Pulmonary artery endothelial cell (primary cell): ENCODE measurements at regions not wholly inside any gene's neighbourhood (a gene's known extent, or its start where the extent isn't known, plus 50 kb on each side); places are given as distances from the start of the nearest gene placed in this dataset.

Source experiments
- DNase-seq: peaks from one replicate; pipeline ENCODE4 v3.0.0-alpha.2; 2011; ENCODE audit warnings: low read depth, low spot score

- no peak for DNase-seq
Measured at GRCh38 chr11:45518833-45519535, 146.4 kb downstream of the CHST1 start.

GRCh38 chr11:45518141-45518832 lies 147.1 kb downstream of the CHST1 start:
- no peak for DNase-seq

GRCh38 chr11:45517171-45517770 lies 148.2 kb downstream of the CHST1 start:
- no peak for DNase-seq

GRCh38 chr11:45513821-45514340 lies 151.5 kb downstream of the CHST1 start:
- no peak for DNase-seq

- no peak for DNase-seq
Measured at GRCh38 chr11:45512471-45513148, 152.8 kb downstream of the CHST1 start.

- no peak for DNase-seq
Measured at GRCh38 chr11:45511566-45511965, 153.9 kb downstream of the CHST1 start.

- no peak for DNase-seq
Measured at GRCh38 chr11:45507916-45508315, 157.5 kb downstream of the CHST1 start.

- DNase-seq: no peak
Measured at GRCh38 chr11:45503311-45503710, 162.1 kb downstream of the CHST1 start.

- DNase-seq: no peak
Measured at GRCh38 chr11:45502226-45502545, 163.2 kb downstream of the CHST1 start.

- DNase-seq: no peak
Measured at GRCh38 chr11:45501392-45502225, 163.8 kb downstream of the CHST1 start.

GRCh38 chr11:45500451-45500850 lies 165.0 kb downstream of the CHST1 start:
- no peak for DNase-seq

- DNase-seq: no peak
Measured at GRCh38 chr11:45494738-45495137, 170.7 kb downstream of the CHST1 start.

- no peak for DNase-seq
Measured at GRCh38 chr11:45489281-45489905, 176.0 kb downstream of the CHST1 start.

- no peak for DNase-seq
Measured at GRCh38 chr11:45486461-45486860, 179.0 kb downstream of the CHST1 start.

- no peak for DNase-seq
Measured at GRCh38 chr11:45485070-45485707, 180.2 kb downstream of the CHST1 start.

- no peak for DNase-seq
Measured at GRCh38 chr11:45484326-45484883, 181.0 kb downstream of the CHST1 start.

- DNase-seq: no peak
Measured at GRCh38 chr11:45483416-45483815, 182.0 kb downstream of the CHST1 start.

- no peak for DNase-seq
Measured at GRCh38 chr11:45482331-45482730, 183.1 kb downstream of the CHST1 start.

- DNase-seq: no peak
Measured at GRCh38 chr11:45481026-45481425, 184.4 kb downstream of the CHST1 start.

GRCh38 chr11:45477588-45477987 lies 187.8 kb downstream of the CHST1 start:
- DNase-seq: no peak
